ENCODE measurements at regions not wholly inside any gene's neighbourhood (a gene's known extent, or its start where the extent isn't known, plus 50 kb on each side); places are given as distances from the start of the nearest gene placed in this dataset.

GRCh38 chr7:131010029-131010716 lies 276.2 kb upstream of the KLF14 start:
- no peak overlapping the region for H3K4me3 Mint-ChIP-seq
- H3K27ac Mint-ChIP-seq: no peak overlapping the region
- peaks cover 4% of the 10 kb centered on the region; the same call in 1 of the 2 replicates for H3K36me3 Mint-ChIP-seq
- H3K27me3 Mint-ChIP-seq (ENCODE audit: low read depth): no peaks in the 10 kb centered on the region
- peaks cover 34% of the 10 kb centered on the region for H3K4me1 Mint-ChIP-seq
- H3K9me3 Mint-ChIP-seq: peaks cover 5% of the 10 kb centered on the region
- POLR2A ChIA-PET: no interaction called here
- DNase-seq (ENCODE audit: low spot score) (no peak), ATAC-seq (no peak)
- CTCF ChIA-PET: interaction anchor here (1.2 kb wide), 1 partner anchor 113 kb away, joined by 4 read pairs; no protein-coding TSS in a partner anchor
- TF ChIP-seq TEAD1 (CRISPR knock-in tag; IDR thresholded peaks at IDR 0.05) (no peak), ZNF317 (CRISPR knock-in tag; IDR thresholded peaks at IDR 0.05; ENCODE audit: borderline replicate concordance, low read depth) (no peak), ZNF219 (CRISPR knock-in tag; IDR thresholded peaks at IDR 0.05; ENCODE audit: borderline replicate concordance) (no peak), GABPB1 (CRISPR knock-in tag; IDR thresholded peaks at IDR 0.05) (no peak), FOXJ3 (CRISPR knock-in tag; IDR thresholded peaks at IDR 0.05; ENCODE audit: borderline replicate concordance) (no peak), ZNF232 (CRISPR knock-in tag; IDR thresholded peaks at IDR 0.05) (no peak), NR2C2 (CRISPR knock-in tag; IDR thresholded peaks at IDR 0.05) (no peak), ZNF512 (CRISPR knock-in tag; IDR thresholded peaks at IDR 0.05; ENCODE audit: borderline replicate concordance) (no peak), ZNF532 (CRISPR knock-in tag; IDR thresholded peaks at IDR 0.05; ENCODE audit: borderline replicate concordance) (no peak), USF2 (CRISPR knock-in tag; IDR thresholded peaks at IDR 0.05) (no peak), SOX15 (CRISPR knock-in tag; IDR thresholded peaks at IDR 0.05) (no peak), ZBTB43 (CRISPR knock-in tag; IDR thresholded peaks at IDR 0.05) (no peak), AFF4 (CRISPR knock-in tag; IDR thresholded peaks at IDR 0.05; ENCODE audit: borderline replicate concordance) (no peak), NR3C1 (CRISPR knock-in tag; conservative IDR thresholded peaks at IDR 0.05; ENCODE audit: low read depth) (no peak), NR1H2 (CRISPR knock-in tag; IDR thresholded peaks at IDR 0.05) (no peak), GRHL2 (CRISPR knock-in tag; IDR thresholded peaks at IDR 0.05; ENCODE audit: insufficient replicate concordance, severe bottlenecking) (no peak), NFE2L1 (CRISPR knock-in tag; IDR thresholded peaks at IDR 0.05) (no peak)

Measured in WTC11 (cell line).